Hematopoietic multipotent progenitor cell treated with erythropoietin and hydrocortisone succinate and interleukin-3 and kit ligand, for 8 days (in vitro differentiated cells): ENCODE measurements at regions not wholly inside any gene's neighbourhood (a gene's known extent, or its start where the extent isn't known, plus 50 kb on each side); places are given as distances from the start of the nearest gene placed in this dataset.

ENCODE experiments used
- DNase-seq: peaks from one replicate; pipeline ENCODE4 v3.0.0-alpha.2; 2015

DNA sequence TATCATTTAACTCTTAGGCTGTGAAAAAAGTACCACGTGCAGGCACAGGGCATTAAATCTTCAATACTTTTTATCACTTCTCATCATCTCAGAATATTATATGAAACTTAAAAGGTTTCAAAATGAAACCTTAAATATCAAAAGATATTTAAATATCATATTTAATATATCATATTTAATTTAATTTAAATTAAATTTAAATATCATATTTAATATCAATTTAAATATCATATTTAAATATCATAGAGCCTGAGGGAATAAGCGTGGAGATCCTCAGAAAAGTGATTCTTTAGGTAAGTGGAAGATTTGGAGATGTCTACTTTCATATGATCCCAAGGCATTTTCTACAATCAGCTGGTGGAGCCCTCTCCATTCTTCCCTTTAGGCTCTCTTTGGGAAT lies 716.6 kb downstream of the OTOL1 start:
- DNase-seq: no peak

DNA sequence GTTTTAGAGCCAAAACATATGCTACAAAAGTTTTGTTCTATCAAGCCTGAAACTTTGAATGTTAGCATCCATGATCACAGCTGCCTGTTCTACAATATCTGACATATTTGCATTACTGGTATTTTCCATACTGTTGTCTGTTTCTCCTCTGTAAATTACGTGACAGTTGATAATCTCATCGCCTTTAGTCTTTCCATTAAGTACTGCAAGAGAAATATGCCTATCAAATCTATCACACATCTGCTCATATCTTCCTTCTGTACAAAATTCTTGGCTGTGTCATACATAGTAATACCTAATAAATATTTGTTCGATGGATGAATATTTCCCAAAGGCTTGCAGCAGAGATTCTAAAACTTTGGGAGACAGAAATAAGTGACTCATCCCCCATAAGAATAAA lies 717.3 kb downstream of the OTOL1 start:
- no peak for DNase-seq

DNA sequence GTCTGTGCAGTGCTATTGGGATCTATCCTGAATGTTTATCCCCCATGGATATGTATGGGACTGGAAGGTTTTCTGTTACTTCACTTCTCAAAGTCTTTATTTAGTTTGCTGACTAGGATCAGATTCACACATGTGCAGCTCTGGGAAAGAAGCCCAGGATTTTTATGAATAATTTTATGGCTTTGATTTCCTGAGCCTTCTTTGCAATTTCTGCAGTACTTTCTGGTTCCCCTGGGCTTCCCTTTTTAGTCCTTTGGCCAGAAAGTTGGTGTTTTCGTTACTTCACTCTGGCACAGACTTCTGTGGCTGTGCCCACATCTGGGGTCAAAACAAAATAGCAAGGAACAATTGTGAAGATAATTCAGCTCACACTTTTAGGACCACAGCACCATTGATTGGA lies 721.0 kb downstream of the OTOL1 start:
- no peak for DNase-seq

DNA sequence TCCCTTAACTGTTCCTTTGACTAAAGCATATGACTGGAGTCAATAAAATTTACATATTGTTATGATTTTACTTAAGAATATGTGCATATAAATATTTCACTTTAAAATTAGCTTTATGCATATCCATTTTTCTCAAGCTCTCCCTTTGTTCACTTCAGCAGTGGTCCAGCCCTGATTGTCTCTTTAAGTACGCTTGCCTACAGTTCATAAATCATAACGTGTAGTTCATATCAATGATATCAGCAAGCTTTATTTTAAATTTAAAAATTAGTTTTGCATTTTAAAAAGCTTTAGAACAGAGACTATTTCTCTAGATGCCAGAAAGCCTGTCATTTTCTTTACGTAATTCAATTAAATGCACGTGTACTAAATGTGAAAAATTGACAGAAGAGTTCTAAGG lies 721.9 kb downstream of the OTOL1 start:
- no peak for DNase-seq

DNA sequence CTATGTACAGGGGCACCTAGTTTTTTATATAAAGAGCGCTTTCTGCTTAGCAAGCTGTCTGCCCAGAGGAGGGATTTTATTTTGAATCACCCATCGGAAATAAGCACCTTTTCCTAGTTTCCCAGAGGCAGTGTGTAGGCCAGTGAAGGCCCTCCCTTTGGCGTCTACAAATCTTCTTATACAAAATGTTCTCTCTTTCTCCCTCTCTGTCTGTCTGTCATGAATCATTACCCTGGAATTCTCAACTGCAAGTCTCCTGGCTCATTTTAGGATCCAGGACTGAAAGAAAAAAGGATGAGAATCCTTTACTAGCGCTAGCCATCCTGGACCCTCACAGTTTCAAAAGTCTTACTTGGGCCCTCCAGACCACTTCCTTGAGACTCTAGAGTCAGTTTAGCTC lies 728.1 kb downstream of the OTOL1 start:
- DNase-seq: no peak

DNA sequence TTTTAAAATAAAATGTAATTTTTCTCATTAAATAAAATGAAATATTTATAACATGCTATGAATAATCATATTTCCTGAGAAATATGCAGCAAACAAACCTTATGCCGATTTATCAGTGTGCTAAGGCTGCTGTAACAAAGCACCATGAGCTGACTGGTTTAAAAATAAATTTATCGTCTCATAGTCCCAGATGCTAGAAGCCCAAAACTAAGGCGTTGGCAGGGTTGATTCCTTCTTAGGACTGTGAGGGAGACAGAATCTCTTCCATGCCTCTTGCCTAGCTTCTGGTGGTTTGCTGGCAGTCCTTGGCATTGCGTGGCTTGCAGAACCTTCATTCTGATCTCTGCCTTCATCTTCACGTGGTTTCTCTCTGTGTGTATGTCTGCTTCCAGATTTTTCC lies 740.3 kb downstream of the OTOL1 start:
- no peak for DNase-seq

DNA sequence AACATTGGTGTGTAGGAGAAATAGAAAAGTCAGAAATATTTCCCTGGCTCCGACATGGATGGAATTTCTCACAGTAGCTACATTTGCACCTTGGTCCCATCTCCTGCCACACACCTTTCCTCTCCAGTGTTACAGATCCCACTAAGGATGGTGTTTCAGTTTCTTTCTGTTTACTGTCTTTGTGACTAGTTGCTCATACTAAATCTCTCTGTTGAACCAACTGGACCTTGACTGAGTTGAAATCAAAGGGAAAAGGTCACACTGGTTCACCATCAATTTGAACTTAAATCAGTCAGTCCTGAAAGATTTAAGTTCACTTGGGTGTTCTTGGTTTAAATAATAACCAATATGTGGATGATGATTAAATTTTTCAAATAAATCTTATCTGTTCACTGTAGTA lies 754.2 kb downstream of the OTOL1 start:
- no peak for DNase-seq

DNA sequence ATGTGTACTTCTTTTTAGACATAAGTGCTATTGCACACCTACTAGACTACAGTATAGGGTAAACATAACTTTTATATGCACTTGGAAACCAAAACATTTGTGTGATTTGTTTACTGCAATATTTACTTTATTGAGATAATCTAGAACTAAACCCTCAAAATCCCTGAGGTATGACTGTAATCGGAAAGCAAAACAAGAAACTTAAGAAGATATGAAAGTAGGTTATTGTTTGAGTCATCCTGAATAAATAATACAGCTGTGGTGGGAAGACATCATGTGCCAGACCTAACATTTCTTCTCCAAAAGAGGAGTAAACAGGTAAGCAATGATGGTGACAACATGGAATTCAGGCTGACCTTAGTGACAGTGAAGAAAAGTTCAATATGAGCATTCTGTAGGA lies 765.5 kb downstream of the OTOL1 start:
- DNase-seq: no peak

DNA sequence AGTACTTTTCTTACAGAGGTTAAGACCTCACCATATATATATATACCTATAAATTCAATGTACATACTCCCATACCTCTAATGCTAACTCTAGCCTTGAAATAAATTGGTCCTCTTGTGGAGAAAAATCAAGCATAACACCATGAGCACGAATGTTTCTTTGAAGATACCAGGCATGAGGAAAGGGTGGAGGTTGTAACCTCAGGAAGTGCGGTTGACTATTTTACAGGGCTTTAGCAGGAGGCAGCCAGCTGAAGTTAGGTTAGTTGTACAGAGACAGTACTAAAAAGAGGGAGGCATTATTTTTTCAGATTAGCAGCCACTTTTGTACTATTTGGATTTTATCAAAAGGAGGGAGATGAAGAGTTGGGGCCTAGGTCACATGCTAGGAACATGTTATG lies 767.0 kb downstream of the OTOL1 start:
- no peak for DNase-seq

DNA sequence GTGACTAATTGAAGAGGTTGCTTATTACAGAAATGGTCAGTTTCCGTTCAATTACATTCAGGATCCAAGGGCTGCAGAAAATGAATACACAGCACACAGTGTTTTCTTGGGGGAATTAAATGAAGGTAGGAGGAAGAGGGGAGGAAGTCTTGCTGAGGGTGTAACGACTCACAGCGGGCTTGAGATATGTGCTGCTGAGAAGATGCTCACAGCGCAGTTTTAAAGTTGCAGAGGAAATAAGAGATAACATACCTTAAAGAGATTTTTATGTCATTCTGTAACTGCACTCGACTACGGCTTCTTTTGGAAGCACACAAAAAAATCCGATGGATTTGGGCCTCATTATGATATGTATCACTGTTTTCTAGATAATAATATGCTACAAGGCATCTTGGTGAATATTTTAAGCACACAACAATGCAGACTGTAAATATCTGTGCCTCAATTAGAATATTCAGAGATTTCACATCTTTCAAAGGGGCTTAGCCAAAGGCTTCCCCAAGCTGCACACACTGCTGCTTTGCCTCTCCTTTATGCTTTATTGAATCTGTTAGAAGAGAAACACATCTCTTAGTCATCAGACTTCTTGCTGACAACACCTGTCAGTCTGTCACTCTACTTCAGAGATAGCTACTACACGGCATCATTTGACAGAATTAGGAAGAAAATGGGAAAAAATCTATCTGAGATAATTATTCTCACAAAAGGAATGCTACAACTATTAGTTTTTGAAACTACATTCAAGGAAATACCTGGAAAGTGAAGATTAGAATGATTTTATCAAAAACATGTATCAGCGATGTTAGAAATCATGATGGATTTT lies 773.2 kb downstream of the OTOL1 start:
- DNase-seq: no peak

DNA sequence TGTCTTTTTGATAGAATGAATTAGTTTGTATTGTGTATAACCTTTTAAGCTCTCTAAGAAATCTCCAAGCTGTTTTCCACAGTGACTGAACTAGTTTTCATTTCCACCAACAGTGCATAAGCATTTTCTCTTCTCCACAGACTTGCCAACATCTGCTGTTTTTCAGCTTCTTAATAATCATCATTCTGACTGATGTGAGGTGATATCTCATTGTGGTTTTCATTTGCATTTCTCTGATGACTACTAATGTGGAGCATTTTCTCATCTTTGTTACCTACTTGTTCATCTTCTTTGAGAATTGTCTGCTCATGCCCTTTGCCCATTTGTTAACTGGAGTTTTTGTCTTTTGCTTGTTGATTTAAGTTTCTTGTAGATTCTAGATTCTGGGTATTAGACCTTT lies 777.5 kb downstream of the OTOL1 start:
- DNase-seq: no peak

DNA sequence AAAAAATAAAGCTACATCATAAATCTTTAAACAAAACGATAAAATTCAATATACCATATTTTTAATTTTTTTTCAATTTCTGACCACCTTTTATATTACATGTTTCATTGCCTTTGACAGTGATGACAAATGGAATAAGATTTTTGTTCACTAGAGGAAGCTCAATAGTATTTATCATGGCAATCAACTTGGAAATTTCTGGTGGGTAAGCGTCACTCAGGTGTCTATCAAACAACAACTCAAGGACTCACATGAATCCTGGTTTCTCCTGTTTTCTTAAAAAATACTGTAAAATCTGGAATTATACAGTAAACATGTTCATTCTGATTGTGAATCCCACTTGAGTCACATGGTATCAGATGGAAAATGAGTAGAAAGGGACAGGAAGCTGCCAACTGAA lies 782.2 kb downstream of the OTOL1 start:
- no peak for DNase-seq

DNA sequence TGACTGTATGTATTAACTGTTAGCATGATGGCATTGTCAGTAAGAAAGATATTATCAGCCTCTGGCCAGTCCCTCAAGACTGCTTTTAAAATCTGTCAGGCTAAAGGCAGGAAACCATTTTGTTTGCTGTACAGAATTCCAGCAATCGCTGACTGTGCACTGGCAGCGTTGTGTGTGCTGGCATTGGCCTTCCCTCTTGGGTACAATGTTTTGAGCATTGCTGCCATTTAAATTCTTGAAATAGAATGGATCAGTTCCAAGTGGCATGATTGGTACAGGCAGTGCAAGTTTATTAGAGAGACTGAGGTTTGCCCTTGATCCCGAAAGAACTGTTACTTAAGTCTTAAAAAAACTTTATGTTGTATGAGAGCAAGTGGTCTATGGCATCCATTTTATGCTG lies 788.7 kb downstream of the OTOL1 start:
- DNase-seq: no peak

DNA sequence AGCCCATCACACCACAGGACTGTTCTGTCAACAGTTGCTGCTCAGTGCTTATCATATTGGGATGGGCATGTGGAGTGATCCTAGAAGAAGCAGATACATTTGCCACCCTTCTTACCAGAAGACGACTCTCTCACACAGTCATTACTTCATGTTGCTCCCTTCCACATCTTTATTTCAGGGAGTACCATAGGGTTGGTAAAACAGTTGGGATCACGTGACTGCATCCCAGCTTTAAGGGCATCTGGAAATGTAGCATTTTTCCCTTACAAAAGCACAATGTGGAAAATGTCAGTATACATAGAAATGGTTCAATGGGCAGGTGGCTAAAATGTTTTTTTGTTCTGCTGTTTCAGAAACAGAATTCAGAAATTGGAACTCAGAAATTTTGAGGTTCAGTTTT lies 791.0 kb downstream of the OTOL1 start:
- DNase-seq: no peak

DNA sequence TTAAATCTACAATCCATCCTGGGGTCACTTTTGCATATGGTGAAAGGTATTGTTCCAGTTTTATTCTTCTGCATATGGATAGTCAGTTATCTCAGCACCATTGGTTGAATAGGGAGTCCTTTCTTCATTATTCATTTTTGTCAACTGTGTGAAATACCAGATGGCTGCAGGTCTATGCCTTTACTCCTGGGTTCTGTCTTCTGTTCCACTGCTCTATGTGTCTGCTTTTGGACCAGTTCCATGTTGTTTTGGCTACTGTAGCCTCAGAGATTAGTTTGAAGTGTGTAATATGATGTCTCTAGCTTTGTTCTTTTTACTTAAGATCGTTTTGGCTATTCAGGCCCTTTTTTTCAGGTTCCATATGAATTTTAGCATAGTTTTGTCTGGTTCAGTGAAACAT lies 795.8 kb downstream of the OTOL1 start:
- DNase-seq: no peak

DNA sequence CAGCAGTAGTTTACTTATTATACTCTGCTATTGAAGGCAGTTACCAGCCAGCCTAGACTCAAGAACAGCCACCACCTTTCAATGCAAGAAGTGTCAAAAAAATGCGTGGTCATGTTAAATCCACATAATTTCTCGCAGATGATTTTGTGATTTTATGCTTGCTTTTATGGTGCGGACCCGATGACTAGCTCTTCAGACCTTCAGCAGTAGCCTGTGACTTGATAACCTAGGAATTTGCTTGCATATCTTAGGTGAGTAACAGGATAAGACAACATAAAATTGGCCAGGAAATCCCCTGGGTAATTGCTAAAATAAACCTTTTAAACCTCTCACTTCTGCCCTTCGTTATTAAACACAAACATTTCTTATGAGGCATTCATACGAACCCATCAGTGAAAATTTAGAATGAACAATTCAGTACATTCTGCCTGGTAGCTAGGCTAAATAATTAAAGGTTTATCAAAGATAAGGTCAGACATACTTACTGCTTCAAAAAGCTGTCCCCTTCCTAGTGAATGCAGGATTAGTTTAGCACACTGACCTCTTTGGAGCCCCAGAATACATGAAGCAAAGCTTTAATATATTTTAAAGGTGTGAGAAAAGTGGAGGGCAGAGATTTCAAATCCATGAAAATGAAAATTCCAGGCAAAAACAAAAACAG lies 798.8 kb downstream of the OTOL1 start:
- DNase-seq: no peak

DNA sequence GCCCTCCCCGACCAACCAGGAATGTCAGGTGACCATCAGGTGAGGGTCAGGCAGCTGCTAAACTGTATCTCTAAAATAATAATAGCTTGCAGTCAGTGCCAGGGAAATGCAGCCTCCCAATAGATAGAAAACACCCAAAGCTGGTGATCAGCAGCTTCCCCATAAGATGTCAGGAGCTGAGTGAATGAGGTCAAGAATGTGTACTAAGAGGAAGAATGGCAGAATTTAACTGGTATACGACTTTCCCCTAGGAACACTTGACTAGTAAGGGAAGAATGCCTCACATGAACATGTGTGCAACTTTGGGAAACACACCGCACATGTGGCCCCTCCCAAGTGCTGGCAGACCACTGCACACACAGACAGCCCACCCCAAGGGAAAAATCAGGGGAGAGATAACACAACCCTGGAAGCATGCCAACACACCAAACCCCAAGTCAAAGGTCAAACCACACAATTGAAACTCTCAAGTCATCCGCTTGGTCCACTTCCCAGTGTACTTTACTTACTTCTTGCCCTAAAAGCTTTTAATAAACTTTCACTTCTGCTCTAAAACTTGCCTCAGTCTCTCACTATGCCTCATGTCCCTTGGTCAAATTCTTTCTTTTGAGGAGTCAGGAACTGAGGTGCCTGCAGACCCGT lies 806.5 kb downstream of the OTOL1 start:
- no peak for DNase-seq

DNA sequence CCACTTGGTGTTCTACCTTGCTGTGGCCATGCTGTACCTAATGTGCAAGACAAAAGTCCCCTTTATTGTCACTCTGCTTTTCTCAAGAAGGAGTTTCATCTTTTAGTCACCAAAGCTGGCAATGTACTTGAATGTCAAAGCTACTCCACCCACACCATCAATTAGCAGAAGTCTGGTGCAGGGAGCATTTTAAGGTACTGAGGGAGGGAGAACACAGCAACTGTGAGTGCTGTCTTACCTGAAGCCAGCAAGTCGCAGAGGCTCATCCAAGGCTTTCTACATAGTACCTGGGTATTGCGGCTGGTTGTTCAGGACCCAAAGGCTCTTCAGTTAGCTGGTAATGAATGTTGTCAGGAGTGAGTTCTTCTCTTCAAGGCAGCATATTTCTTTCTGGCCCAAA lies 820.4 kb downstream of the OTOL1 start:
- DNase-seq: no peak

DNA sequence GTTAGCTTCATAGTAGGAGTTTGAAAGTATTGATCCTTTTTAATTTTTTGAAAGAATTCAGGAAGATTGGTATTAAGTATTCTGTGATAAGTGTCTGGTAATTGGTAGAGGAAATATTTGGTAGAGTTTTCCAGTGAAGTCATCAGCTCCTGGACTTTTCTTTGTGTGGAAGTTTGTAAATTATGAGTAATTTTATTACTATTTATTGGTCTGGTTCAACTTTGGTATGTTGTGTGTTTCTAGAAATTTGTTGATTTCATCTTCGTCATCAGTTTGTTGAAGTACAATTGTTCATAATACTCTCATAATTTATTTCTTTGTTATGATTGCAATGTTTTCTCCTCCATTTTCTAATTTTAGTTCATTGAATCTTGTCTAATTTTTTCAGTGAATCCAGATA lies 832.0 kb downstream of the OTOL1 start:
- no peak for DNase-seq

DNA sequence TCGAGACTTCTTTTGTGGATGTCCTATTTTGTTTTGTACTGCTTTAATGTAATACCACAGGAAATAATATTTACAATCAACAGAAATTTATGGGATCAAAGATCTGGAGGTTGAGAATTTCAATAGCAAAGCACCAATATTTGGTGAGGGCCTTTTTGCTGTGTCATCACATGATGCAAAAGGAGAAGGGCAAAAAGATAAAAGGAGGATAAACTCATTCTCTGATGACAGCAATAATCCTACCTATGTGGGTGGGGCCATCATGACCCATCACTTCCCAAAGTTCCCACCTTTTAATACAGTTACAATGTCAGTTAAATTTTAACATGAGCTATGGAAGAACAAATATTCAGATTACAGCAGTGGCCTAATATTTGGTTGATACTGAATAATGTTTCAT lies 832.9 kb downstream of the OTOL1 start:
- no peak for DNase-seq

DNA sequence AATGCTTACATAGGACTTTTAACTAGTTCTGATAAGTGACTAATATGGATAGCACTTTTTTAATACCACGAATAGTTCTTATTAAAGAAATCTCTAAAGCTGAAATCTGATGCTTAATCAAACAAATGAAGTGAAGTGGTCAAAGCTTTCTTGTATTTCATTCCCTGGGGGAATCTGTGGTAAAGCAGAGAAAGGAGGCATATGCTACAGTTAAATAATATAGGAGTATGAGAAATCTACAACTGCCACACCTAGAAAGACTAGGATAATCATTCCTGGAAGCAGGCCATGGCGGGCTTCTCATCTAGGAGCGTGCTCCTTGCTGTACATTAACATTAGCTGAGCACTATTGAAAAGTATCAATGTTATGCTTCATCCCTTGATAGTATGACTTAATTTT lies 835.7 kb downstream of the OTOL1 start:
- no peak for DNase-seq

DNA sequence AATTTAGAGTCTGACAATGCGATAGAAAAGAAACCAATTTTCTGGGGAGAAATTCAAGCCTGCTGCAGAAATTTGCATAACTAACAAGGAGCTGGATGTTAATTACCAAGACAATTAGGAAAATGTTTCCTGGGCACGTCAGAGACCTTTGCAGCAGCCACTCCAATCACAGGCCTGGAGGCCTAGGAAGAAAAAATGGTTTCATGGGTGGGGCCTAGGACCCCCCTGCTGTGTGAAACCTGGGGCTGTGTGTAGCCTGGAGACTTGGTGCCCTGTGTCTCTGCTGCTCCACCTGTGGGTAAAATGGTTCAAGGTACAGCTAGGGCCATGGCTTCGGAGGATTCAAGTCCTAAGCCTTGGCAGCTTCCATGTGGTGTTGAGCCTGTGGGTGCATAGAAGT lies 837.9 kb downstream of the OTOL1 start:
- no peak for DNase-seq

DNA sequence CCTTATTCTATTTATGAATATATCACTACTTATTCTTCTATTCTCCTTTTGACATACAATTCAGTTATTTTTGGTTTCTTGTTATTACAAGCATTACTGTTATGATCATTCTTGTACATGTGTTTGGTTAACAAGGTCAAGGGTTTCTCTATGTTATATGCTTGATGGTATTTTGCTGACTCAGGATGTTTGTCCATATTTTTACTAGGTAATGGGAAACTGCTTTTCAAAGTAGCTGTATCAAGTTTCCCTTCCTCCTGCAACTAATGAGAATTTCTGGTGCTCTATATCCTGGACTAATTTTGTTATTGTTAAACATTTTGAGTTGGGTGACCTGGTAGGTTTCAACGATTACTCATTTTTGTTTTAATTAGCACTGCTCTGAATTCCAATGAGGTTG lies 841.0 kb downstream of the OTOL1 start:
- no peak for DNase-seq

DNA sequence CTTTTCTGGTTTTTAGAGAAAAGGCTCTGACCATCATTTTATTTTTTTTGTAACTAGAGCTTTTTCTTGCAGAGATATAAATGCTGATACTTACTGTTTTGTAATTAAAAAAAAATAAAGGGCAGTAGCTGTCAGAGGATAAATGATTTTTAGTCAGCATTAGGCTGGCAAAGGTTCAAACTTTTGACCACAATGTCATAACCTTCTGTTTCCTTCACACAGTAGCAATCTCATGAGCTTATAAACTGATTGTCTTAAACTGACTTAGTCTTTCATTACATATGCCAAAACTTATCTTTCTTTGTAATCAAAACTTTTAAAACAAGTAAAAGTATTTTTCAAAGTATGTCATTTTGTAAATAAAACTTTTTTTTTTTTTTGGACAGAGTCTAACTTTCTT lies 841.9 kb downstream of the OTOL1 start:
- DNase-seq: no peak
